MM.1S (cell line): ENCODE measurements at regions not wholly inside any gene's neighbourhood (a gene's known extent, or its start where the extent isn't known, plus 50 kb on each side); places are given as distances from the start of the nearest gene placed in this dataset.

Experiments used
- DNase-seq: peaks from one replicate; pipeline ENCODE4 v3.0.0-alpha.2; 2015
- H2AFZ ChIP-seq: fragments of 300-600 bp; sonication (generic); 2 replicates; pipeline ENCODE4 v1.6.0; 2016; ENCODE audit warnings: antibody characterized with exemption, low read length
- H3F3A ChIP-seq: fragments of 300-600 bp; sonication (generic); 2 replicates; pipeline ENCODE4 v1.6.1; 2016; ENCODE audit warnings: mild to moderate bottlenecking, antibody characterized with exemption, low read length, moderate library complexity, mixed read lengths; ENCODE audit not compliant: insufficient read depth
- H3K27ac ChIP-seq: fragments of 300-600 bp; sonication (generic); 2 replicates; pipeline ENCODE4 v1.5.1; 2016; ENCODE audit warnings: mild to moderate bottlenecking, low read length
- H3K27me3 ChIP-seq: fragments of 300-600 bp; sonication (generic); replicated peaks from 2 replicates; pipeline ENCODE4 v1.6.0; 2016; ENCODE audit warnings: low read length; ENCODE audit not compliant: insufficient read depth
- H3K36me3 ChIP-seq: fragments of 300-600 bp; sonication (generic); replicated peaks from 2 replicates; pipeline ENCODE4 v1.6.1; 2016; ENCODE audit warnings: mild to moderate bottlenecking, low read length, mixed read lengths; ENCODE audit not compliant: insufficient read depth
- H3K4me1 ChIP-seq: fragments of 300-600 bp; sonication (generic); 2 replicates; pipeline ENCODE4 v1.6.1; 2016; ENCODE audit warnings: low read length, mixed read lengths
- H3K4me2 ChIP-seq: fragments of 300-600 bp; sonication (generic); 2 replicates; pipeline ENCODE4 v1.6.0; 2016; ENCODE audit warnings: low read depth, low read length
- H3K4me3 ChIP-seq: fragments of 300-600 bp; sonication (generic); 2 replicates; pipeline ENCODE4 v1.5.1; 2016; ENCODE audit warnings: low read length, mixed read lengths
- H3K79me2 ChIP-seq: fragments of 300-600 bp; sonication (generic); 2 replicates; pipeline ENCODE4 v1.6.1; 2016; ENCODE audit warnings: mixed run types, low read length, mixed read lengths
- H3K9ac ChIP-seq: fragments of 300-600 bp; sonication (generic); 2 replicates; pipeline ENCODE4 v1.6.1; 2016; ENCODE audit warnings: low read length, mixed read lengths
- H3K9me2 ChIP-seq: fragments of 300-600 bp; sonication (generic); replicated peaks from 2 replicates; pipeline ENCODE4 v1.6.1; 2016; ENCODE audit warnings: mild to moderate bottlenecking, low read length, mixed read lengths; ENCODE audit not compliant: insufficient read depth
- H3K9me3 ChIP-seq: fragments of 300-600 bp; sonication (generic); replicated peaks from 2 replicates; pipeline ENCODE4 v1.6.1; 2016; ENCODE audit warnings: mild to moderate bottlenecking, low read length, mixed read lengths; ENCODE audit not compliant: insufficient read depth
- H4K20me1 ChIP-seq: fragments of 300-600 bp; sonication (generic); 2 replicates; pipeline ENCODE4 v1.6.1; 2016; ENCODE audit warnings: mild to moderate bottlenecking, low read length, moderate library complexity, mixed read lengths; ENCODE audit not compliant: insufficient read depth
- CTCF ChIP-seq: fragments of 300-600 bp; sonication (generic); IDR thresholded peaks from 2 replicates; pipeline ENCODE4 v1.5.1; 2016; ENCODE audit warnings: antibody characterized with exemption, low read length, mixed read lengths
- EZH2 ChIP-seq: fragments of 300-600 bp; sonication (generic); optimal IDR thresholded peaks from 2 replicates; pipeline ENCODE3; 2017; ENCODE audit warnings: low read depth, mild to moderate bottlenecking, antibody characterized with exemption, low read length, mixed read lengths
- EZH2phosphoT487 ChIP-seq: fragments of 300-600 bp; sonication (generic); IDR thresholded peaks from 2 replicates; pipeline ENCODE4 v1.6.1; 2018; ENCODE audit warnings: antibody characterized with exemption, low read length

GRCh38 chr1:14535619-14536355, 62.7 kb upstream of the KAZN start:
- Histone ChIP-seq H2AFZ (no peak overlapping the region), H3K9ac (no peak overlapping the region), H3K4me2 (no peak overlapping the region), H3K9me2 (no peaks in the 10 kb centered on the region), H3F3A (no peaks in the 10 kb centered on the region), H3K27me3 (no peaks in the 10 kb centered on the region), H3K4me1 (no peaks in the 10 kb centered on the region), H3K27ac (no peak overlapping the region), H4K20me1 (no peaks in the 10 kb centered on the region), H3K4me3 (no peak overlapping the region), H3K36me3 (no peaks in the 10 kb centered on the region), H3K79me2 (no peaks in the 10 kb centered on the region), H3K9me3 (no peaks in the 10 kb centered on the region)
- no peak for TF ChIP-seq CTCF
- TF ChIP-seq EZH2: no peak
- no peak for DNase-seq

DNA sequence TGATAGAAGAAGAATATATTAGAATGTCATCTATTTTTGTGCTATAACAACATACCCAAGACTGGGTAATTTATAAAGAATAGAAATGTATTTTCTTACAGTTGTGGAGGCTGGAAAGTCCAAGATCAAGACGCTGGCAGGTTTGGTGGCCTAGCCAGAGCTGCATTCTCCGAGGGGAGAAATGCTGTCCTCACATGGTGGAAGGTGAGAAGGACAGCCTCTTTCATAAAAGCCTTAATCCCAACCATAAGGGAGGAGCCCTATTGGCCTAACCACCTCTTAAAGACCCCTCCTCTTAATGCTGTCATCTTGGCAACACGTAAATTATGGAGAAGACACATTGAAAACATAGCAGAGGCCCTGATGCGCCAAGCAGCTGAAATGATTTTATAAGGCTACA, 60.1 kb upstream of the KAZN start:
- no peak overlapping the region for H3K27ac ChIP-seq
- H4K20me1 ChIP-seq: no peaks in the 10 kb centered on the region
- no peaks in the 10 kb centered on the region for H3K36me3 ChIP-seq
- H3K4me2 ChIP-seq: no peak overlapping the region
- no peak overlapping the region for H3K4me3 ChIP-seq
- H3K9ac ChIP-seq: no peak overlapping the region
- H3F3A ChIP-seq: no peaks in the 10 kb centered on the region
- no peaks in the 10 kb centered on the region for H3K27me3 ChIP-seq
- DNase-seq: no peak
- no peaks in the 10 kb centered on the region for H3K4me1 ChIP-seq
- no peaks in the 10 kb centered on the region for H3K79me2 ChIP-seq
- no peak overlapping the region for H2AFZ ChIP-seq
- no peak for TF ChIP-seq EZH2phosphoT487
- TF ChIP-seq CTCF: no peak
- TF ChIP-seq EZH2: no peak
- H3K9me3 ChIP-seq: no peaks in the 10 kb centered on the region
- H3K9me2 ChIP-seq: no peaks in the 10 kb centered on the region

- Histone ChIP-seq H3K9ac (no peak overlapping the region), H4K20me1 (no peaks in the 10 kb centered on the region), H3K27me3 (no peaks in the 10 kb centered on the region), H3K4me3 (no peak overlapping the region), H3K9me3 (no peaks in the 10 kb centered on the region), H3F3A (no peaks in the 10 kb centered on the region), H3K4me2 (no peak overlapping the region), H3K79me2 (no peaks in the 10 kb centered on the region), H3K27ac (no peak overlapping the region), H3K9me2 (no peaks in the 10 kb centered on the region), H2AFZ (no peak overlapping the region), H3K36me3 (no peaks in the 10 kb centered on the region), H3K4me1 (no peaks in the 10 kb centered on the region)
- TF ChIP-seq CTCF (no peak), EZH2phosphoT487 (no peak), EZH2 (no peak)
- DNase-seq: no peak
These were observed 59.2 kb upstream of the KAZN start for GRCh38 chr1:14539309-14539708.
